ENCODE measurements at regions not wholly inside any gene's neighbourhood (a gene's known extent, or its start where the extent isn't known, plus 50 kb on each side); places are given as distances from the start of the nearest gene placed in this dataset.

- intact Hi-C loops (cut with DNase I; ENCODE audit: low total_unique reads): no loop called here
- no peaks in the 10 kb centered on the region for H3K4me1 ChIP-seq
- no peak for DNase-seq
- H3K4me3 ChIP-seq: no peak overlapping the region
- WGBS, 5 donors: 85 to 100% (median 92%) methylated on average over 1 of the region's 1 CpG
- no peak overlapping the region for H3K27ac ChIP-seq
- H3K9me3 ChIP-seq: no peaks in the 10 kb centered on the region
- H3K36me3 ChIP-seq: no peaks in the 10 kb centered on the region
- TF ChIP-seq CTCF (IDR thresholded peaks at IDR 0.05 in 8 of 11, conservative IDR thresholded peaks at IDR 0.05 in 3 of 11) (no peak), POLR2A (IDR thresholded peaks at IDR 0.05) (no peak), POLR2AphosphoS5 (IDR thresholded peaks at IDR 0.05) (no peak)
- no peaks in the 10 kb centered on the region for H3K27me3 ChIP-seq (replicated peaks in 1 of 7)
Measured at GRCh38 chr5:118447350-118447749, 541.0 kb downstream of the DTWD2 start.

GRCh38 chr5:118441956-118442355, 546.4 kb downstream of the DTWD2 start:
- DNase-seq: no peak

GRCh38 chr5:118441034-118441433, 547.3 kb downstream of the DTWD2 start:
- no peaks in the 10 kb centered on the region for H3K27me3 ChIP-seq (replicated peaks in 1 of 7)
- intact Hi-C loops (cut with DNase I; ENCODE audit: low total_unique reads): no loop called here
- TF ChIP-seq CTCF (IDR thresholded peaks at IDR 0.05 in 8 of 11, conservative IDR thresholded peaks at IDR 0.05 in 3 of 11) (no peak), POLR2A (IDR thresholded peaks at IDR 0.05) (no peak), POLR2AphosphoS5 (IDR thresholded peaks at IDR 0.05) (no peak)
- DNase-seq: no peak
- H3K4me1 ChIP-seq: no peaks in the 10 kb centered on the region
- H3K4me3 ChIP-seq: no peak overlapping the region
- no peak overlapping the region for H3K27ac ChIP-seq
- no peaks in the 10 kb centered on the region for H3K9me3 ChIP-seq
- WGBS, 5 donors: 60 to 72% (median 68%) methylated on average over 4 of the region's 4 CpGs
- H3K36me3 ChIP-seq: no peaks in the 10 kb centered on the region

More at GRCh38 chr5:118441956-118442355, 546.4 kb downstream of the DTWD2 start:
- Histone ChIP-seq H3K4me1 (no peaks in the 10 kb centered on the region), H3K36me3 (no peaks in the 10 kb centered on the region), H3K9me3 (no peaks in the 10 kb centered on the region), H3K27me3 (replicated peaks in 1 of 7) (no peaks in the 10 kb centered on the region), H3K27ac (no peak overlapping the region), H3K4me3 (no peak overlapping the region)
- no peak for TF ChIP-seq POLR2AphosphoS5 (IDR thresholded peaks at IDR 0.05)
- no peak for TF ChIP-seq CTCF (IDR thresholded peaks at IDR 0.05 in 8 of 11, conservative IDR thresholded peaks at IDR 0.05 in 3 of 11)
- TF ChIP-seq POLR2A (IDR thresholded peaks at IDR 0.05): no peak
- 71 to 83% (median 80%) methylated on average over 2 of the region's 2 CpGs for WGBS, 5 donors
- intact Hi-C loops (cut with DNase I; ENCODE audit: low total_unique reads): no loop called here

- no peak for DNase-seq
- no peaks in the 10 kb centered on the region for H3K36me3 ChIP-seq
- H3K27me3 ChIP-seq (replicated peaks in 1 of 7): no peaks in the 10 kb centered on the region
- no peaks in the 10 kb centered on the region for H3K9me3 ChIP-seq
- 69 to 81% (median 77%) methylated on average over 5 of the region's 5 CpGs for WGBS, 5 donors
- no peak overlapping the region for H3K4me3 ChIP-seq
- no peaks in the 10 kb centered on the region for H3K4me1 ChIP-seq
- intact Hi-C loops (cut with DNase I; ENCODE audit: low total_unique reads): no loop called here
- no peak overlapping the region for H3K27ac ChIP-seq
- TF ChIP-seq CTCF (IDR thresholded peaks at IDR 0.05 in 8 of 11, conservative IDR thresholded peaks at IDR 0.05 in 3 of 11) (no peak), POLR2AphosphoS5 (IDR thresholded peaks at IDR 0.05) (no peak)
Measured at GRCh38 chr5:118440496-118440895, 547.9 kb downstream of the DTWD2 start.

All from spleen (tissue), 11 donors.